Activated T-cell treated with anti-CD3 and anti-CD28 coated beads, Interleukin-2, amount 50 U/mL, for 4 hours (primary cell): ENCODE measurements at regions not wholly inside any gene's neighbourhood (a gene's known extent, or its start where the extent isn't known, plus 50 kb on each side); places are given as distances from the start of the nearest gene placed in this dataset.

Experiments
- ATAC-seq, 2 donors: fragments of 200-7000 bp; cut with Tn5 transposase; one replicate each; pipeline ENCODE4 v1.10.0; 2021
- DNase-seq: peaks from one replicate; pipeline ENCODE4 v3.0.0-alpha.2; 2020
- H3K27me3 Mint-ChIP-seq: one replicate; pipeline ENCODE4 v1.8.0; 2021; ENCODE audit warnings: low read depth, mixed read lengths
- H3K36me3 Mint-ChIP-seq: one replicate; pipeline ENCODE4 v1.8.0; 2022; ENCODE audit warnings: mixed read lengths; ENCODE audit not compliant: insufficient read depth
- H3K4me1 Mint-ChIP-seq: one replicate; pipeline ENCODE4 v1.8.0; 2021; ENCODE audit warnings: low read depth, mixed read lengths
- H3K4me3 Mint-ChIP-seq: one replicate; pipeline ENCODE4 v1.8.0; 2021; ENCODE audit warnings: mild to moderate bottlenecking, moderate library complexity, mixed read lengths
- H3K9me3 Mint-ChIP-seq: one replicate; pipeline ENCODE4 v1.8.0; 2021; ENCODE audit warnings: mixed read lengths

GRCh38 chr17:77681861-77682260 is 276.6 kb upstream of the TNRC6C start:
- H3K4me1 Mint-ChIP-seq, result peaks cover 3% of the 10 kb centered on the region
- H3K27me3 Mint-ChIP-seq, result peaks cover 2% of the 10 kb centered on the region
- H3K4me3 Mint-ChIP-seq, result no peak overlapping the region
- no peaks in the 10 kb centered on the region for H3K36me3 Mint-ChIP-seq
- no peak for ATAC-seq
- no peak for DNase-seq
- H3K9me3 Mint-ChIP-seq, result no peaks in the 10 kb centered on the region

- DNase-seq (no peak), ATAC-seq (no peak)
- Mint-ChIP-seq H3K4me3 (no peak overlapping the region), H3K36me3 (no peaks in the 10 kb centered on the region), H3K4me1 (peaks cover 3% of the 10 kb centered on the region), H3K27me3 (peaks cover 2% of the 10 kb centered on the region), H3K9me3 (no peaks in the 10 kb centered on the region)
These were observed 273.4 kb upstream of the TNRC6C start for GRCh38 chr17:77684803-77685798.

- no peak for DNase-seq
- peaks cover 12% of the 10 kb centered on the region for H3K4me1 Mint-ChIP-seq
- no peak for ATAC-seq
- H3K36me3 Mint-ChIP-seq, result no peaks in the 10 kb centered on the region
- no peak overlapping the region for H3K4me3 Mint-ChIP-seq
- H3K9me3 Mint-ChIP-seq, result no peaks in the 10 kb centered on the region
- peaks cover 2% of the 10 kb centered on the region for H3K27me3 Mint-ChIP-seq
These were observed 272.5 kb upstream of the TNRC6C start for GRCh38 chr17:77685881-77686486.

GRCh38 chr17:77686903-77687302 is 271.6 kb upstream of the TNRC6C start:
- Mint-ChIP-seq H3K27me3 (peaks cover 5% of the 10 kb centered on the region), H3K9me3 (no peaks in the 10 kb centered on the region), H3K36me3 (no peaks in the 10 kb centered on the region), H3K4me3 (no peak overlapping the region), H3K4me1 (peaks cover 19% of the 10 kb centered on the region)
- ATAC-seq (no peak), DNase-seq (no peak)

DNA sequence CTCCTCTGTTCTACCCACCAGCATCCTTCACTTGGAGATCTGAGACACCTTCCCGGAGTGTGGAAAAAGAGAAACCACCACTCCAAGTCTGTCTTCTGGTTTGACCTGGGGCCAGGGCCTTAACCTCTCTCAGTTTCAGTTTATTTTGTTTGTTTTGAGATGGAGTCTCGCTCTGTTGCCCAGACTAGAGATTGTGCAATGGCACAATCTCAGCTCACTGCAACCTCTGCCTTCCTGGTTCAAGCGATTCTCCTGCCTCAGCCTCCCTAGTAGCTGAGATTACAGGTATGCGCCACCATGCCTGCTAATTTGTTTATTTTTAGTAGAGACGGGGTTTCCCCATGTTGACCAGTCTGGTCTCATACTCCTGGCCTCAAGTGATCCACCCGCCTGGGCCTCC is 271.1 kb upstream of the TNRC6C start:
- peaks cover 5% of the 10 kb centered on the region for H3K27me3 Mint-ChIP-seq
- no peak for DNase-seq

GRCh38 chr17:77687921-77688320 is 270.6 kb upstream of the TNRC6C start:
- Mint-ChIP-seq H3K36me3 (no peaks in the 10 kb centered on the region), H3K9me3 (no peaks in the 10 kb centered on the region), H3K4me1 (peaks cover 29% of the 10 kb centered on the region), H3K4me3 (no peak overlapping the region), H3K27me3 (peaks cover 3% of the 10 kb centered on the region)
- DNase-seq (no peak), ATAC-seq (no peak)

More for the DNA sequence above, 271.1 kb upstream of the TNRC6C start:
- Mint-ChIP-seq H3K4me3 (no peak overlapping the region), H3K9me3 (no peaks in the 10 kb centered on the region), H3K36me3 (no peaks in the 10 kb centered on the region), H3K4me1 (peaks cover 24% of the 10 kb centered on the region)
- ATAC-seq, result no peak

DNA sequence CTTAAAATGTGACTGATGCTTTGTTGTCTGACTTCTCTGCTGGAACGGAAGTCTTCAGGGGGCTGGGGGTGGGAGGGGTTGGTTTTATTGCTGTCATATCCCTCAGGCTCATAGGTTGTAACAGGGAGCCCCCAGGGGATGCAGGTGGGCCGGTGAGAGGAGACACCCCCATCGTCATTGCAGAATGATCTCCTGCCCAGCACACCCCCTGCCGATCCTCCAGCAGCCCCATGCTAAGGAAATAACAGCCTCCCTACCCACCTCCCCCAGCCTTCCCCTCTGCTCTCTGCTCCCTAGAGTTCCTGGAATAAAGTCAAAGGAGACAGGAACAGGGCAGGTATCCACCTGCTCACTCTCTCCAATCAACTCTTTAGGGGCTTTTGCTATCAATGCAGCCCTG is 270.1 kb upstream of the TNRC6C start:
- Mint-ChIP-seq H3K4me3 (no peak overlapping the region), H3K36me3 (no peaks in the 10 kb centered on the region), H3K4me1 (peaks cover 30% of the 10 kb centered on the region), H3K9me3 (no peaks in the 10 kb centered on the region), H3K27me3 (peaks cover 3% of the 10 kb centered on the region)
- DNase-seq, result no peak
- ATAC-seq, result no peak

DNA sequence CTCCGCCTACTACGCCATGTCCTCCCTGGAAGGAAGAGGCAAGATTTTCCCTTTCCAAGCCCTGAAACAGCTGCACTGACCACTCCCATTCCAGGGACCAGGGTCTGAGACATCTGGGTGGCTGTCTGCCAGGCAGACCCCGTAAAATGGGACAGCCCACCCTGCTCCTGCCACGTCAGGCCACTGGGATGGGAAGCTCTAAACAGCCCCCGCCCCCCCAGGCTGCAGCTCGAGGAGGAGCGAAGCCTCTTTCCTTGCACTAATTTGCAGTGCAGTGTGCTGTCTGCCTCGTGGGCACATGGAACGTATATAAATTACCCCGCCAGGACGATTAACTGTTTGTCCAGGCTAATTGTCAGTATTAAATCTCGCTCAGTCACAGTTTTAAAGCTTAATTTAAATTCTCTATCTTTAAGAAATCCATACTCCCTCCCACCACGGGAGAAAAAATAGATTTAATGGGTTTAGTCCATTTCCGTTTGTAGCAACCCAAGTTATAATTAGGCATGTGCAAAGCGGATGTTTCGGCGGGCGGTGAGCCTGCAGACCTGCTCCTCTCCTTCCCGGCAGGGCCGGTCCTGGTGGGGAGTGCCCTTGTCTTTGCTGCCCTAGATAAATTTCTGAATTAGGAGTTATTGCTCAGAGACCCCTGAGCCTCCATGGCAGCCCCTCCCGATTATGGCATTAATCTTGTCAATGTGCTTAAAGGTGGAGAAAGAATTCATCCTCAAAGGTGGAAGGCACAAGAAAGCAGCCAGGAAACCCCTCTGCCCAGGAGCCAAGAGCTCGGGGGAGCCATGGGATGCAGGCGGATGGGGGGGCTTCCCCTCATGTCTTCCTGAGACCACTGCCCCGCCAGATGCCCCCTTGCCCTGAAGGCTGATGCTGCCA is 268.0 kb upstream of the TNRC6C start:
- Mint-ChIP-seq H3K36me3 (no peaks in the 10 kb centered on the region), H3K4me3 (peak overlapping the region; percentile 52), H3K9me3 (no peaks in the 10 kb centered on the region), H3K27me3 (peaks cover 5% of the 10 kb centered on the region), H3K4me1 (peaks cover 29% of the 10 kb centered on the region)
- DNase-seq (no peak), ATAC-seq (no peak)

DNA sequence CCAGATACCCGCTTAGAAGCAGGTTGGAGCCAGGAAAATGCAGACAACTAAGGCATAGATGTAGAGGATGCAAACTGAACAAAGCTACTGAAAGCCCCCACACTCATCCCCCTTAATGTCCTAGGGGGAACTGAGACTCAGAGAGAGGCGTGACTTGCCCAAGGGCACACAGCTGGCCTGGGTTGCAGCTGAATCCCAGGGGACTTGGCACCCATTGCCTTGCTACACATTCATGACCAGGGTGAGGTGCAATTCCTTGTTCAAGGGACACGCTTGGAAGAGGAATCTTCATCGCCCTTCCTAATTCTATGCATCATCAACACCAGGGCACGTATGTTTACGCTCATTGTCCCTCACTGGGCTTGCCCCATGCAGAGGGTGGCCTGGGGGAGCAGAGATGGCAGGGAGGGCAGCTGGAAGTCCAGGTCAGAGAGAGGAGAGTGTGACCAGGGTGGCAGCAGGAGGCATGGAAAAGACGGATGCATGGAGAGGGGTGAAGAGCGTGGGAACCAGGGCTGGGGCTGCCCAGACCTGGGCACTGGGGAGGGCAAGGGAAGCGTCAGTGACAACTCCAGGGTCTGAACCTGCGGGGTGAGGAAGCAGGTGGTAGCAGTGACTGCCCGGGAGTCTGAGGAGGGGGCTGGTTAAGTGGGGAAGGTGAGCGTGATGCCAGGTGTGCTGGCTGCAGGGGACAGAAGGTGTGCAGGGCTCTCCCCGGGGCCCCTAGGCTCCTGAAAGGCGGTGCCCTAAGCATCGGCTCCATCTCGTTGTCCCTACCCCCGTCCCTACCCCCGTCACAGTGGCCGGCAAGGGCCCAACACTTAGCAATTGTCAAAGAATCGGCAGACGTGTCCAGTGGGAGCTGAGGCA is 267.1 kb upstream of the TNRC6C start:
- ATAC-seq (no peak), DNase-seq (no peak)
- Mint-ChIP-seq H3K9me3 (no peaks in the 10 kb centered on the region), H3K36me3 (no peaks in the 10 kb centered on the region), H3K4me1 (peaks cover 29% of the 10 kb centered on the region), H3K27me3 (peaks cover 9% of the 10 kb centered on the region), H3K4me3 (peak overlapping the region; percentile 52)

DNA sequence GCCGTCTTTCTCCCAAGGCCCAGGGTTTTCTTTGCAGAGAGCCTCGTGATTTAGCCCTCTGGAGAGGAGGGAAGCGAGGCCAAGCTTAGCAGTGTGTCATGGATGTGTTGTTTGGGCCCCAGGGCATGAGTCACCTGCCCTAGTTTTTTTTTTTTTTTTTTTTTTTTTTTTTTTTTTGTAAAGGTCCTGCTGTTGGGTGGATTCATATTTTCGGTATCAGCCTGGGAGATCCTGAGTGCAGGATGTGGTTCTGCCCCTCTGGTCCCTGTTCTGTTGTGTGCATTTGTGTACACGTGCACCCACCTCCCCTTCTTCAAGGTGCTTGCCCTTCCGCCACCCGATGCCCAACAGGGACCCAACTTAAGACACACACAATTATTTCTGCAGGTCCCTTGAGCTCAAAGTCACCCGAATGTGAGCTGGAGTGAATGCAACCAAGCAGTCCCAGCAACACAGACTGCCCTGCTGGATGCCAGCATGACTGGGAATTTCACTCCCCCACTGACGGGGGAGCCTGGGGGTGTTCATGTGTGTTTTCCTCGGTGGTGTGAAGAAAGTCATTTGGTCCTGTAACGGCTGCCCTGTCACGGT is 265.8 kb upstream of the TNRC6C start:
- Mint-ChIP-seq H3K9me3 (no peaks in the 10 kb centered on the region), H3K4me3 (no peak overlapping the region), H3K27me3 (peaks cover 10% of the 10 kb centered on the region), H3K4me1 (peaks cover 29% of the 10 kb centered on the region), H3K36me3 (no peaks in the 10 kb centered on the region)
- no peak for DNase-seq
- peak; percentile 61 to 64 for ATAC-seq

DNA sequence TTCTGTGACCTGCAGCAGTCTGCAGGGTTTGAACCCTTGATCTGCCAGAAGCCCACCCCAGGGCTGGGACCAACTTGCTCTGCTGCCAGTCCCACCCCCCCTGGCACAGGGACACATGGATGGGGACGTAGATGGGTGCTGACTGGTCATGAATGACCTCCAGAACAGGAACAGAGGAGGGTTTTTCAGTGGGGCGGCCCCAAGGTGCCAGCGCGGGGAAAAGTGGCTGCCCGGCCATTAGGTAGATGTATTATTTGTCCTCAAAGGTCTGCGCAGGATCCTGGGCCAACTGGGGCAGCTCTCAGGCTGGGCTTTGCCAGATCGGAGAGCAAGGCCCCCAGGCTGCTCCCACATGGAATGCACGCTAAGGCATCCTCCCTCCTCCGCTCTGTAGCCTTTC is 265.2 kb upstream of the TNRC6C start:
- peaks cover 29% of the 10 kb centered on the region for H3K4me1 Mint-ChIP-seq
- peaks cover 11% of the 10 kb centered on the region for H3K27me3 Mint-ChIP-seq
- H3K36me3 Mint-ChIP-seq, result no peaks in the 10 kb centered on the region

DNA sequence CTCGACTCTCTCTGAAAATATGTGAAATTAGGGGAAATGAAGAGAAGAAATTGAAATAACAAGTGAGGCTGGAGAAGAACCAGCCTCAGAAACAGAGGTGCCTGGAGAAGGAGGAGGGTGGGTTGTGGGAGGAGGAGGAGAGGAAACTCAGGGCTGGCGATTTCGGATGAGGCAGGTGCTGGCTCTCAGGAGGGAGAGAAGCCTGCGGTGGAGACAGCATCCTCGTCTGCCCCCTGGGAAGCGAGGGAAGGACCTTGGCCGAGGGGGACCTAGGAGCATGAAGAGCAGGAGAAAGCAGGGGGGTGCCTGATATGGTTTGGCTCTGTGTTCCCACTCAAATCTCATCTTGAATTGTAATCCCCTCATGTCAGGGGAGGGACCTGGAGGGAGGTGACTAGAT is 264.7 kb upstream of the TNRC6C start:
- H3K9me3 Mint-ChIP-seq, result no peaks in the 10 kb centered on the region
- H3K4me1 Mint-ChIP-seq, result peaks cover 29% of the 10 kb centered on the region
- H3K36me3 Mint-ChIP-seq, result no peaks in the 10 kb centered on the region
- H3K27me3 Mint-ChIP-seq, result peaks cover 12% of the 10 kb centered on the region
- ATAC-seq (no peak), DNase-seq (no peak)
- no peak overlapping the region for H3K4me3 Mint-ChIP-seq

More for the DNA sequence above, 265.2 kb upstream of the TNRC6C start:
- no peak for ATAC-seq
- no peak overlapping the region for H3K4me3 Mint-ChIP-seq
- DNase-seq, result no peak
- H3K9me3 Mint-ChIP-seq, result no peaks in the 10 kb centered on the region
